ENCODE measurements at regions not wholly inside any gene's neighbourhood (a gene's known extent, or its start where the extent isn't known, plus 50 kb on each side); places are given as distances from the start of the nearest gene placed in this dataset.

- no peak for DNase-seq (ENCODE audit: low read depth)
These were observed 218.8 kb downstream of the HAUS1 start for GRCh38 chr18:46322941-46323340.

GRCh38 chr18:46324087-46324955 is 220.1 kb downstream of the HAUS1 start:
- DNase-seq (ENCODE audit: low read depth) = no peak

- no peak for DNase-seq (ENCODE audit: low read depth)
These were observed 221.7 kb downstream of the HAUS1 start for GRCh38 chr18:46325895-46326294.

GRCh38 chr18:46329736-46330246 is 225.6 kb downstream of the HAUS1 start:
- DNase-seq (ENCODE audit: low read depth) = no peak

GRCh38 chr18:46331316-46331715 is 227.1 kb downstream of the HAUS1 start:
- DNase-seq (ENCODE audit: low read depth) = no peak

- no peak for DNase-seq (ENCODE audit: low read depth)
These were observed 228.2 kb downstream of the HAUS1 start for GRCh38 chr18:46332286-46332801.

GRCh38 chr18:46332921-46333341 is 228.7 kb downstream of the HAUS1 start:
- DNase-seq (ENCODE audit: low read depth) = no peak

GRCh38 chr18:46333431-46334135 is 229.4 kb downstream of the HAUS1 start:
- no peak for DNase-seq (ENCODE audit: low read depth)

- DNase-seq (ENCODE audit: low read depth) = no peak
These were observed 230.7 kb downstream of the HAUS1 start for GRCh38 chr18:46334868-46335281.

GRCh38 chr18:46335534-46336101 is 231.4 kb downstream of the HAUS1 start:
- no peak for DNase-seq (ENCODE audit: low read depth)

GRCh38 chr18:46336278-46337111 is 232.3 kb downstream of the HAUS1 start:
- DNase-seq (ENCODE audit: low read depth) = no peak

GRCh38 chr18:46337271-46337670 is 233.1 kb downstream of the HAUS1 start:
- DNase-seq (ENCODE audit: low read depth) = no peak

- DNase-seq (ENCODE audit: low read depth) = no peak
These were observed 234.0 kb downstream of the HAUS1 start for GRCh38 chr18:46338205-46338604.

- DNase-seq (ENCODE audit: low read depth) = no peak
These were observed 234.6 kb downstream of the HAUS1 start for GRCh38 chr18:46338766-46339165.

- DNase-seq (ENCODE audit: low read depth) = no peak
These were observed 236.5 kb downstream of the HAUS1 start for GRCh38 chr18:46340716-46341115.

GRCh38 chr18:46341986-46342525 is 237.9 kb downstream of the HAUS1 start:
- no peak for DNase-seq (ENCODE audit: low read depth)

- no peak for DNase-seq (ENCODE audit: low read depth)
These were observed 239.3 kb downstream of the HAUS1 start for GRCh38 chr18:46343456-46343855.

- peak; percentile 18 for DNase-seq (ENCODE audit: low read depth)
These were observed 239.8 kb downstream of the HAUS1 start for GRCh38 chr18:46343931-46344372.

GRCh38 chr18:46344416-46345180 is 240.4 kb downstream of the HAUS1 start:
- DNase-seq (ENCODE audit: low read depth) = no peak

GRCh38 chr18:46345181-46345465 is 240.9 kb downstream of the HAUS1 start:
- DNase-seq (ENCODE audit: low read depth) = no peak

- no peak for DNase-seq (ENCODE audit: low read depth)
These were observed 242.0 kb downstream of the HAUS1 start for GRCh38 chr18:46346213-46346612.
